Fibroblast of villous mesenchyme (primary cell): ENCODE measurements at regions not wholly inside any gene's neighbourhood (a gene's known extent, or its start where the extent isn't known, plus 50 kb on each side); places are given as distances from the start of the nearest gene placed in this dataset.

Experiments
- DNase-seq: peaks from one replicate; pipeline ENCODE4 v3.0.0-alpha.2; 2010; ENCODE audit warnings: low read depth
- H3K4me3 ChIP-seq: 2 replicates; pipeline ENCODE4 v1.5.1; 2011; ENCODE audit warnings: low read depth, mild to moderate bottlenecking, low read length
- TF ChIP-seq, protein P1 (sequence below): IDR thresholded peaks from 2 replicates; pipeline ENCODE4 v1.5.1; 2012; ENCODE audit warnings: low read depth, mild to moderate bottlenecking, low read length; ENCODE audit not compliant: insufficient read depth

DNA sequence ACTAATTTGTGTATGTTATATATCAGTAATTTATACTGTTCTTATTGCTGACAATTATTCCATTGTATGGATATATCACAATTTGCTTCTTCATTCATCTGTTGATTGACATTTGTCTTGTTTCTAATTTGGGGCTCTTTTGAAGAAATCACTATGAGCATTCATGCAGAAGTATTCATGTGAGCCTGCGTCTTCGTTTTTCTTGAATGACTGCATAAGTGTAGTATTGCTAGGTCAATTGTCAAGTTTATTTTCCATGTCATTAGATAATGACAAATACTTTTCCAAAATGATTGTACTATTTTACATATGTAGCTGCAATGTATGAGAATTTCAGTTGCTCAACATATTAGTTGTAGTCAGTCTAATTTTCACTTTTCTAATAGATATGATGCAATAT is 1796.9 kb downstream of the SLITRK5 start:
- H3K4me3 ChIP-seq, result no peak overlapping the region
- no peak for DNase-seq
- TF ChIP-seq, protein P1, sequence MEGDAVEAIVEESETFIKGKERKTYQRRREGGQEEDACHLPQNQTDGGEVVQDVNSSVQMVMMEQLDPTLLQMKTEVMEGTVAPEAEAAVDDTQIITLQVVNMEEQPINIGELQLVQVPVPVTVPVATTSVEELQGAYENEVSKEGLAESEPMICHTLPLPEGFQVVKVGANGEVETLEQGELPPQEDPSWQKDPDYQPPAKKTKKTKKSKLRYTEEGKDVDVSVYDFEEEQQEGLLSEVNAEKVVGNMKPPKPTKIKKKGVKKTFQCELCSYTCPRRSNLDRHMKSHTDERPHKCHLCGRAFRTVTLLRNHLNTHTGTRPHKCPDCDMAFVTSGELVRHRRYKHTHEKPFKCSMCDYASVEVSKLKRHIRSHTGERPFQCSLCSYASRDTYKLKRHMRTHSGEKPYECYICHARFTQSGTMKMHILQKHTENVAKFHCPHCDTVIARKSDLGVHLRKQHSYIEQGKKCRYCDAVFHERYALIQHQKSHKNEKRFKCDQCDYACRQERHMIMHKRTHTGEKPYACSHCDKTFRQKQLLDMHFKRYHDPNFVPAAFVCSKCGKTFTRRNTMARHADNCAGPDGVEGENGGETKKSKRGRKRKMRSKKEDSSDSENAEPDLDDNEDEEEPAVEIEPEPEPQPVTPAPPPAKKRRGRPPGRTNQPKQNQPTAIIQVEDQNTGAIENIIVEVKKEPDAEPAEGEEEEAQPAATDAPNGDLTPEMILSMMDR, result no peak

DNA sequence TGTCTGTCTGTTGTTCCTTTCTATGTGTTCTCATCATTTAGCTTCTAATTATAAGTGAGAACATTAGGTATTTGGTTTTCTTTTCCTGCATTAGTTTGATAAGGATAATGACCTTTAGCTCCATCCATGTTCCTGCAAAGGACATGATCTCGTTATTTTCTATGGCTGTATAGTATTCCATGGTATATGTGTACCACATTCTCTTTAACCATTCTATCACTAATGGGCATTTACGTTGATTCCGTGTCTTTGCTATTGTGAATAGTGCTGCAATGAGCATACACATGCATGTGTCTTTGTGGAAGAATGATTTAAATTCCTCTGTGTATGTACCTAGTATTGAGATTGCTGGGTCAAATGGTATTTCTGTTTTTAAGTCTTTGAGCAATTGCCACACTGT is 1799.7 kb downstream of the SLITRK5 start:
- H3K4me3 ChIP-seq, result no peak overlapping the region
- DNase-seq, result no peak
- TF ChIP-seq, protein P1, result no peak

DNA sequence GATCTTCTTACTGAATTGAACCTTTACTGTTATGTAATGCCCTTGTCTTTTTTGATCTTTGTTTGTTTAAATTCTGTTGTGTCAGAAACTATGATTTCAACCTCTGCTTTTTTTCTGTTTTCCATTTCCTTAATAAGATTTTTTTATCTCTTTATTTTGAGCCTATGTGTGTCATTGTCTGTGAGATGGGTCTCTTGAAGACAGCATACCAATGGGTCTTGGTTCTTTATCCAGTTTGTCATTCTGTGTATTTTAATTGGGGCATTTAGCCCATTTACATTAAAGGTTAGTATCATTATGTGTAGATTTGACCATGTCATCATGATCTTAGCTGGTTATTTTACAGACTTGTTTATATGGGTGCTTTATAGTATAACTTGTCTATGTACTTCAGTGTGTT is 1803.3 kb downstream of the SLITRK5 start:
- no peak for DNase-seq
- TF ChIP-seq, protein P1, result no peak
- no peak overlapping the region for H3K4me3 ChIP-seq

GRCh38 chr13:89486065-89486464 is 1814.9 kb downstream of the SLITRK5 start:
- H3K4me3 ChIP-seq, result no peak overlapping the region
- TF ChIP-seq, protein P1, result no peak
- no peak for DNase-seq

DNA sequence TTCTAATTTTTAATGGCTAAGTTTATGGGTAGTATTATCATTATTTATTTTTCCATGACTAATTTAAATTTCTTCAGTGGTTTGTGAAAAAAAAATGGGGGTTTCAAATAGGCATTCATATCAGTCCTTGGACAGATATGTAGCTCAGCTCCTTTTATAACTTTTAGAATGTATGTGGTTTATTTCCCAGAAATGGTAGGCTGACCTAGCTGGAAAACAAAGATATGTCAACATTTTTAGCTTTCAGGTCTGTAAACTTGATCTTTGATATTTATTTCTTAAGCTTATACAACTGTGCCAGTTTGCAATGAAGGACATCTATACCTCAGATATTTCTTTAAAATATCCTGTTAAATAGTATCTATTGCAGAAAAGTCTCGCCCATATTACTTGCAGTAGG is 1815.5 kb downstream of the SLITRK5 start:
- DNase-seq, result no peak
- TF ChIP-seq, protein P1, result no peak
- no peak overlapping the region for H3K4me3 ChIP-seq

- TF ChIP-seq, protein P1, result no peak
- DNase-seq, result no peak
- H3K4me3 ChIP-seq, result no peak overlapping the region
Measured at GRCh38 chr13:89490661-89491060, 1819.5 kb downstream of the SLITRK5 start.

- no peak for DNase-seq
Measured at GRCh38 chr13:89496478-89496877, 1825.3 kb downstream of the SLITRK5 start.

More at GRCh38 chr13:89496478-89496877, 1825.3 kb downstream of the SLITRK5 start:
- H3K4me3 ChIP-seq, result no peak overlapping the region
- TF ChIP-seq, protein P1, result no peak
